Naive thymus-derived CD4-positive, alpha-beta T cell (primary cell): ENCODE measurements at regions not wholly inside any gene's neighbourhood (a gene's known extent, or its start where the extent isn't known, plus 50 kb on each side); places are given as distances from the start of the nearest gene placed in this dataset.

Experiments used
- ATAC-seq: fragments of 150-1000 bp; cut with Tn5 transposase; 2 replicates; pipeline ENCODE4 v1.10.0; 2021; ENCODE audit warnings: mild to moderate bottlenecking, moderate library complexity
- CTCF ChIA-PET: fragments of 350-600 bp; sonication (Branson Sonifier 250); formaldehyde crosslinking; loops from one replicate; lab custom pipeline; 2021; ENCODE audit warnings: antibody characterized with exemption; lab: Charles Lee
- POLR2A ChIA-PET: fragments of 350-600 bp; sonication (Branson Sonifier 250); formaldehyde crosslinking; loops from one replicate; lab custom pipeline; 2021; ENCODE audit warnings: antibody characterized with exemption, inconsistent platforms; lab: Charles Lee
- DNase-seq, 9 donors: peaks; one replicate each; pipeline versions ENCODE4 v3.0.0 to v3.0.0-alpha.2; 2020 to 2022; ENCODE audit warnings: mixed read lengths in 1 of 9
- H3K27ac ChIP-seq: one replicate; pipeline ENCODE4 v1.7.0; 2013; ENCODE audit warnings: mild to moderate bottlenecking, low read depth, low read length, moderate library complexity
- H3K27me3 ChIP-seq, 2 donors: one replicate each; pipeline ENCODE4 v1.7.0; 2013; ENCODE audit warnings: low read length in 2 of 2, mild to moderate bottlenecking in 2 of 2, moderate library complexity in 2 of 2; ENCODE audit not compliant: control insufficient read depth in 2 of 2, insufficient read depth in 2 of 2
- H3K36me3 ChIP-seq, 3 experiments: 1 replicate in 2 of 3; 2 replicates in 1 of 3; pipeline ENCODE4 v1.7.0; 2013; ENCODE audit warnings: low read length in 3 of 3, mild to moderate bottlenecking in 3 of 3, moderate library complexity in 1 of 3; ENCODE audit not compliant: insufficient read depth in 3 of 3, control insufficient read depth in 2 of 3
- H3K4me1 ChIP-seq, 2 donors: one replicate each; pipeline ENCODE4 v1.7.0; 2013; ENCODE audit warnings: low read length in 2 of 2, mild to moderate bottlenecking in 2 of 2, moderate library complexity in 1 of 2; ENCODE audit not compliant: control insufficient read depth in 2 of 2, insufficient read depth in 2 of 2
- H3K4me3 ChIP-seq: 2 replicates; pipeline ENCODE4 v1.7.0; 2013; ENCODE audit warnings: mild to moderate bottlenecking, low read length
- H3K9me3 ChIP-seq, 3 experiments: 1 replicate in 2 of 3; 2 replicates in 1 of 3; pipeline ENCODE4 v1.7.0; 2013; ENCODE audit warnings: low read length in 3 of 3; ENCODE audit not compliant: control insufficient read depth in 2 of 3
- H3K27ac Mint-ChIP-seq, 9 donors: one replicate each; pipeline ENCODE4 v1.8.0; 2020 to 2022; ENCODE audit warnings: mixed read lengths in 9 of 9, mild to moderate bottlenecking in 8 of 9, moderate library complexity in 5 of 9, inconsistent platforms in 2 of 9
- H3K27me3 Mint-ChIP-seq, 5 donors: one replicate each; pipeline ENCODE4 v1.8.0; 2021 to 2022; ENCODE audit warnings: mixed read lengths in 5 of 5, mild to moderate bottlenecking in 1 of 5
- H3K36me3 Mint-ChIP-seq, 5 donors: one replicate each; pipeline ENCODE4 v1.8.0; 2020 to 2022; ENCODE audit warnings: mixed read lengths in 5 of 5, mild to moderate bottlenecking in 3 of 5, inconsistent platforms in 1 of 5
- H3K4me1 Mint-ChIP-seq, 7 donors: one replicate each; pipeline ENCODE4 v1.8.0; 2020 to 2022; ENCODE audit warnings: mixed read lengths in 7 of 7, mild to moderate bottlenecking in 3 of 7, inconsistent platforms in 1 of 7
- H3K4me3 Mint-ChIP-seq, 10 donors: one replicate each; pipeline ENCODE4 v1.8.0; 2020 to 2022; ENCODE audit warnings: mild to moderate bottlenecking in 10 of 10, mixed read lengths in 10 of 10, moderate library complexity in 6 of 10, inconsistent platforms in 2 of 10
- H3K9me3 Mint-ChIP-seq, 11 donors: one replicate each; pipeline ENCODE4 v1.8.0; 2020 to 2022; ENCODE audit warnings: mixed read lengths in 11 of 11, mild to moderate bottlenecking in 4 of 11, inconsistent platforms in 1 of 11, moderate library complexity in 1 of 11
- intact Hi-C, 2 donors: fragments of 100-400 bp; cut with micrococcal nuclease; formaldehyde crosslinking; loops; one replicate each; pipeline ENCODE4 v1.15.1; 2023

DNA sequence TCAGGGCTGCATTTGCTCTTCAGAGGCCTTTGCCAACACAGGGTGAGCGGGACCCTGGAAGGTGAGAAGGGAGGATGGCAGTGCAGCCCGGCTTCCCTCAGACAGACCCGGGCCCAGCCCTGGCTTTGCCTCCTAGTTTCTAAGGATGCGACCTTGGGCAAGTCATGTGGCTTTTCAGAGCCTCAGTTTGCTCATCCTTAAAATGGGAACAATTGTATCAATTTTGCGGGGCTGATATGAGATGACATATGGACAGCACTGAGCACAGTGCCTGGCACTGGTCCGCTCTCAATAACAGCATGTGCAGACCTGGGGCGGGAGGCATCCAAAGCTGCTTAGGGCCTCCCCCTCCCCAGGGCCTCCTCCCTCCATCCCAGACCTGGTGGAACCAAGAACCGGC, 74.7 kb upstream of the THY1 start:
- Mint-ChIP-seq H3K4me1 (no peaks in the 10 kb centered on the region), H3K36me3 (no peaks in the 10 kb centered on the region), H3K27me3 (peaks cover 3 to 37% (median 24%) of the 10 kb centered on the region in 5 donors), H3K4me3 (no peak overlapping the region), H3K27ac (no peak overlapping the region), H3K9me3 (no peaks in the 10 kb centered on the region)
- DNase-seq (no peak), ATAC-seq (no peak)
- Histone ChIP-seq H3K4me1 (no peaks in the 10 kb centered on the region), H3K27me3 (no peaks in the 10 kb centered on the region), H3K27ac (no peak overlapping the region), H3K36me3 (no peaks in the 10 kb centered on the region), H3K4me3 (no peak overlapping the region), H3K9me3 (no peaks in the 10 kb centered on the region)
- POLR2A ChIA-PET = no interaction called here
- intact Hi-C loops = no loop called here
- CTCF ChIA-PET = no interaction called here

DNA sequence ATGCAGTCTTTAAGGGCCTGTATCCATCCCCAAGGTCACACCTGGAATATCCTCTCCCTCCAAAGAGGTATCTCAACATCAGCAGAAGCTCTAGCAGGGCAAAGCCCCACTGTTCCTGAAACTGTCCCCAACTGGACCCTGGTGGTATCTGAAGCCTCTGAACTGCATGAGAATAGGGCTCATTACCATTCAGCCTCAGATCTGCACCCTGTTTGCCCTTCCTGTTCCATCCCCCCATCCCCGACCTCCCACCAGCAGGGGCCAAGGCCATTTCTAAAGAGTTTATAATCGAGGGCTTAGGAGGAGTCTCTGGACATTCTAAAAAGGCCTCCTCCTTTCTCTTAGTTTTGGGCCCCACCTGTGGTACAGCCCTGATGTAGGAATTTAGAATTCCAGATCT, 74.0 kb upstream of the THY1 start:
- no peaks in the 10 kb centered on the region for H3K4me1 Mint-ChIP-seq
- no peak overlapping the region for H3K4me3 Mint-ChIP-seq
- POLR2A ChIA-PET = no interaction called here
- intact Hi-C loops = no loop called here
- H3K4me1 ChIP-seq = no peaks in the 10 kb centered on the region
- no peak for ATAC-seq
- H3K27me3 ChIP-seq = no peaks in the 10 kb centered on the region
- no peak overlapping the region for H3K27ac Mint-ChIP-seq
- peaks cover 3 to 37% (median 24%) of the 10 kb centered on the region in 5 donors for H3K27me3 Mint-ChIP-seq
- no peak overlapping the region for H3K27ac ChIP-seq
- no peaks in the 10 kb centered on the region for H3K9me3 Mint-ChIP-seq
- H3K9me3 ChIP-seq = no peaks in the 10 kb centered on the region
- no peaks in the 10 kb centered on the region for H3K36me3 Mint-ChIP-seq
- CTCF ChIA-PET = no interaction called here
- H3K4me3 ChIP-seq = no peak overlapping the region
- no peak for DNase-seq
- H3K36me3 ChIP-seq = no peaks in the 10 kb centered on the region

DNA sequence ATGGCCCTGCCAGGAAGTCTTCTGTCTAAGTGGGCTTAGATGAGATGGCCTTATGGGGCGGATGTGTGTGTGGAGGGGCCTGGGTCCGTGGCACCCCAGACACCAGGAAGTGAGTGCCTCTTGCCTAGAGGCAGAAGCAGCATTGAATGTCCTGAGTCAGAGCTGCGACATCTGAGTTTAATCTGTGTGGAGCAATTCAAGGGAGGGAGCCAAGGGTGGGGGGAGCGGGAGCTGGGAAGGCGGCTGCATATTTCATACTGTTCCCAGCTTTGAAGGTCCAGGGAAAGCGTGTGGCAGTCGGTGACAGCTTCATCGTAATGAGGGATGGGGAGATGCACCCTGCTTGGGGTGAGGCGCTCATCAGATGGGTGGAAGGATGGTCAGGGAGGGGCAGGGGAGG, 73.5 kb upstream of the THY1 start:
- no peaks in the 10 kb centered on the region for H3K9me3 Mint-ChIP-seq
- no peak overlapping the region for H3K4me3 Mint-ChIP-seq
- no peaks in the 10 kb centered on the region for H3K36me3 Mint-ChIP-seq
- ChIA-PET POLR2A (no interaction called here), CTCF (no interaction called here)
- DNase-seq (no peak), ATAC-seq (no peak)
- intact Hi-C loops = no loop called here
- H3K36me3 ChIP-seq = no peaks in the 10 kb centered on the region
- H3K4me1 Mint-ChIP-seq = no peaks in the 10 kb centered on the region
- no peaks in the 10 kb centered on the region for H3K27me3 ChIP-seq
- peaks cover 3 to 38% (median 22%) of the 10 kb centered on the region in 5 donors for H3K27me3 Mint-ChIP-seq
- no peaks in the 10 kb centered on the region for H3K9me3 ChIP-seq
- no peak overlapping the region for H3K4me3 ChIP-seq
- H3K27ac ChIP-seq = no peak overlapping the region
- no peaks in the 10 kb centered on the region for H3K4me1 ChIP-seq
- no peak overlapping the region for H3K27ac Mint-ChIP-seq

DNA sequence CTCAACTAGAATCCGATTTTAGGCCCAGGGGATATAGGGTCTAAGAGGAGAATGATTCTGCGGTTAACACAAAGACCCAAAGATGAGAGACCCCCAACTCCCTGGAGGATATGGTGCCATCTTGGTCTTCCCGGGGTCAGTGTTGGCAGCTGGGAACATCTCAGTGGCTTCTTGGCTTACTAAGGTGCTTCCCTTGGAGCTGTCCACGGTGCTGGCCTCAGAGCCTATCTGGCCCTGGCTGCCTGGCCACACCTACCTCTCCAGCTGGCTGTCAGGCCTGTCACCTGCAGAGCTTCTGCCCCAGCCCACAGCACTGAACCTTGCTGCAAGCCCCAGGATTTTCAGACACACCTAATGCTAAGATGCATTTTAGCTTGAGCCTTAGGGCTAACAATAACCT, 70.7 kb upstream of the THY1 start:
- CTCF ChIA-PET = interaction anchor here (0.8 kb wide), 2 partner anchors 12 to 236 kb away, joined by 3 read pairs; no protein-coding TSS in a partner anchor
- POLR2A ChIA-PET = no interaction called here
- no peaks in the 10 kb centered on the region for H3K36me3 ChIP-seq
- H3K9me3 ChIP-seq = no peaks in the 10 kb centered on the region
- DNase-seq (no peak), ATAC-seq (no peak)
- Mint-ChIP-seq H3K9me3 (no peaks in the 10 kb centered on the region), H3K27me3 (peaks cover 0 to 29% (median 18%) of the 10 kb centered on the region in 5 donors), H3K36me3 (no peaks in the 10 kb centered on the region), H3K27ac (no peak overlapping the region), H3K4me1 (no peaks in the 10 kb centered on the region), H3K4me3 (no peak overlapping the region)
- no peak overlapping the region for H3K27ac ChIP-seq
- H3K4me3 ChIP-seq = no peak overlapping the region
- no peaks in the 10 kb centered on the region for H3K4me1 ChIP-seq
- no peaks in the 10 kb centered on the region for H3K27me3 ChIP-seq
- intact Hi-C loops = no loop called here

DNA sequence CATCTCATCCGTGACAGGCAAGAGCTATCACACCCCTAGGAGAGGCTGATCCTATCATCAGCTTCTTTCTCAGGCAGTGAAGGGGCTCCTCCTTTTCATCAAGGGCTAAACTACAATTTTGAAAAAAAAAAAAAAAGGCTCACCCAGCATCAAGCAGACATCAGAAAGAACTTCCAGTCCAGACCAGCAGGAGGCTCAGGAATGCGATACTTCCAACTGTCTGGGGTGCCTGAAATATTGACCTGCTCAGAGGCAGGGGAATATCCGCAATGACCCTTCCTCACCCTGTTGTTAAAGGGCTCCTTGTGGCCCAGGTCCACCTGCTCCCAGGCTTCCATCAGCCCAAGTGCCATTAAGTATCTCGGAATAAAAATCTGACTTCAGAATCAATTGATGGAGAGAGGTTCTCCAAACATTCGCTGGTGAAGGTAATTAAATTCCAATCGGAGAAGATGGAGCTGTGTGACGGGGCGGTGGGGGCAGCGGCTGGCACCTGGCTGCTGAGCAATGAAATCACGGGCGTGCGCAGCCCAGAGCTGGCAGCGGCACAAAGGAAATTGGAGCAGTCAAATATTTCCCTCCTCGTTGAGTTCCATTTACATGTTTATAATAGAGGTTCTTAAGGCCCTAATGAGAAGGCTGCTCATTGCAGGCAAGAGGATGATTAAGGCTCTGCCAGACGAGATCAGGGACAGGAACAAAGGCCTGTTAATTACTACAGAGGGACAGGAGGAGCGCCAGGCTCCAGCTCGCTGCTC, 69.0 kb upstream of the THY1 start:
- H3K27ac ChIP-seq = no peak overlapping the region
- Mint-ChIP-seq H3K9me3 (no peaks in the 10 kb centered on the region), H3K4me3 (no peak overlapping the region), H3K36me3 (no peaks in the 10 kb centered on the region), H3K27ac (no peak overlapping the region), H3K27me3 (peaks cover 0 to 35% (median 18%) of the 10 kb centered on the region in 5 donors), H3K4me1 (no peaks in the 10 kb centered on the region)
- intact Hi-C loops = no loop called here
- ChIA-PET CTCF (no interaction called here), POLR2A (no interaction called here)
- no peaks in the 10 kb centered on the region for H3K27me3 ChIP-seq
- DNase-seq (no peak), ATAC-seq (no peak)
- H3K4me3 ChIP-seq = no peak overlapping the region
- H3K4me1 ChIP-seq = no peaks in the 10 kb centered on the region
- no peaks in the 10 kb centered on the region for H3K9me3 ChIP-seq
- H3K36me3 ChIP-seq = no peaks in the 10 kb centered on the region

DNA sequence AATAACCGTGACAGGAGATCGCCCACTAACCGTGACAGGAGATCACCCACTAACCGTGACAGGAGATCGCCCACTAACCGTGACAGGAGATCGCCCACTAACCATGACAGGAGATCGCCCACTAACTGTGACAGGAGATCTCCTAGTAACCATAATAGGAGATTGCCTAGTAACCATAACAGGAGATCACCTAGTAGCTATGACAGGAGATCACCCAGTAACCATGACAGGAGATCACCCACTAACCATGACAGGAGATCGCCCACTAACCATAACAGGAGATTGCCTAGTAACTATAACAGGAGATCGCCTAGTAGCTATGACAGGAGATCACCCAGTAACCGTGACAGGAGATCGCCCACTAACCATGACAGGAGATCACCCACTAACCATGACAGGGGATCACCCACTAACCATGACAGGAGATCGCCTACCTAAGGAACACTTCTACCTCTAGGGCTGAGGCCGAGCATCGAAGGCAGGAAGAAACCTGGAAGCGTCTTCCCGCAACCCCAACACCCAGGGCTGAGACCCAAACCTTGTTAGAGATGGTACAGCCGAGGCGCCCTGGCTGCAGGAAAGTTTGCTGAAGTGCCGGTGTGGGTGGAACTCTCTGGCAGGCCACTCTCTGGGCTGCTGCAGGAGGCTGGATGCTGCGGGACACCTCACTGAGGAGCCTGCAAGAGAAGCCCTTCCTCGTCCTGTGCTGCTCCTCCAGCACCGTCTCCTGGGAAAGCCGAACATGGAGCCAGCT, 67.5 kb upstream of the THY1 start:
- intact Hi-C loops = no loop called here
- no peak for DNase-seq
- Histone ChIP-seq H3K9me3 (no peaks in the 10 kb centered on the region), H3K36me3 (no peaks in the 10 kb centered on the region), H3K4me1 (no peaks in the 10 kb centered on the region), H3K27ac (no peak overlapping the region), H3K4me3 (no peak overlapping the region), H3K27me3 (no peaks in the 10 kb centered on the region)
- H3K4me1 Mint-ChIP-seq = no peaks in the 10 kb centered on the region
- no peak overlapping the region for H3K4me3 Mint-ChIP-seq
- ChIA-PET CTCF (no interaction called here), POLR2A (no interaction called here)
- no peak for ATAC-seq
- no peak overlapping the region for H3K27ac Mint-ChIP-seq
- no peaks in the 10 kb centered on the region for H3K36me3 Mint-ChIP-seq
- peaks cover 0 to under 1% (median 0%) of the 10 kb centered on the region in 11 donors for H3K9me3 Mint-ChIP-seq
- H3K27me3 Mint-ChIP-seq = peaks cover 0 to 35% (median 11%) of the 10 kb centered on the region in 5 donors
